Endodermal cell (in vitro differentiated cells): ENCODE measurements at regions not wholly inside any gene's neighbourhood (a gene's known extent, or its start where the extent isn't known, plus 50 kb on each side); places are given as distances from the start of the nearest gene placed in this dataset.
"Not testable (repeated sequence)": the region's sequence is repeated elsewhere in the genome, so short reads cannot be mapped to it uniquely, and the experiment has no call there.

ENCODE experiments used
- DNase-seq: peaks from one replicate; pipeline ENCODE4 v3.0.0-alpha.2; 2017
- H3K27ac ChIP-seq: 2 replicates; pipeline ENCODE4 v1.5.1; 2013; ENCODE audit warnings: mild to moderate bottlenecking, low read depth, low read length, moderate library complexity
- H3K27me3 ChIP-seq: 2 replicates; pipeline ENCODE4 v1.6.1; 2013; ENCODE audit warnings: mild to moderate bottlenecking, low read length, moderate library complexity; ENCODE audit not compliant: insufficient read depth, control insufficient read depth, poor library complexity, severe bottlenecking
- H3K36me3 ChIP-seq: 2 replicates; pipeline ENCODE4 v1.7.0; 2013; ENCODE audit warnings: mild to moderate bottlenecking, low read length, moderate library complexity; ENCODE audit not compliant: control insufficient read depth, insufficient read depth
- H3K4me1 ChIP-seq: one replicate; pipeline ENCODE4 v1.7.0; 2013; ENCODE audit warnings: low read length; ENCODE audit not compliant: control insufficient read depth, insufficient read depth
- H3K4me3 ChIP-seq: 2 replicates; pipeline ENCODE4 v1.5.1; 2013; ENCODE audit warnings: mild to moderate bottlenecking, low read length, moderate library complexity
- H3K9ac ChIP-seq: 2 replicates; pipeline ENCODE4 v1.6.1; 2013; ENCODE audit warnings: mild to moderate bottlenecking, low read length, moderate library complexity; ENCODE audit not compliant: poor library complexity, severe bottlenecking; ENCODE audit errors: extremely low read depth
- H3K9me3 ChIP-seq: 2 replicates; pipeline ENCODE4 v1.6.1; 2013; ENCODE audit warnings: mild to moderate bottlenecking, low read length, moderate library complexity; ENCODE audit not compliant: control insufficient read depth
- H3K27ac Mint-ChIP-seq: 2 replicates; pipeline ENCODE4 v1.8.0; 2020; ENCODE audit warnings: mixed read lengths
- H3K27me3 Mint-ChIP-seq: 2 replicates; pipeline ENCODE4 v1.8.0; 2021; ENCODE audit warnings: mild to moderate bottlenecking, mixed read lengths; ENCODE audit not compliant: insufficient read depth
- H3K36me3 Mint-ChIP-seq: 2 replicates; pipeline ENCODE4 v1.8.0; 2020; ENCODE audit warnings: low read depth, mixed read lengths
- H3K4me1 Mint-ChIP-seq: 2 replicates; pipeline ENCODE4 v1.8.0; 2020; ENCODE audit warnings: mixed read lengths
- H3K4me3 Mint-ChIP-seq: 2 replicates; pipeline ENCODE4 v1.8.0; 2020; ENCODE audit warnings: mild to moderate bottlenecking, moderate library complexity, mixed read lengths
- H3K9me3 Mint-ChIP-seq: 2 replicates; pipeline ENCODE4 v1.8.0; 2020; ENCODE audit warnings: mild to moderate bottlenecking, mixed read lengths
- CTCF ChIP-seq: fragments of 200-600 bp; sonication (generic); conservative IDR thresholded peaks from 2 replicates; pipeline ENCODE4 v1.5.0; 2021; ENCODE audit warnings: antibody characterized with exemption, mild to moderate bottlenecking
- WGBS, 2 experiments: methylation state at CpG; one replicate each; pipeline versions ENCODE4 v1.1.5 to v1.1.7; 2013; ENCODE audit warnings: missing lambda C conversion rate in 2 of 2, mixed read lengths in 1 of 2; ENCODE audit not compliant: insufficient coverage in 1 of 2, insufficient read length in 1 of 2; 5-methylcytosine and 5-hydroxymethylcytosine counted together

- Histone ChIP-seq H3K36me3 (no peaks in the 10 kb centered on the region), H3K4me3 (no peak overlapping the region), H3K27me3 (no peaks in the 10 kb centered on the region), H3K9me3 (peaks cover 24% of the 10 kb centered on the region), H3K27ac (no peak overlapping the region), H3K4me1 (no peaks in the 10 kb centered on the region), H3K9ac (no peak overlapping the region)
- no peak overlapping the region for H3K27ac Mint-ChIP-seq
- H3K27me3 Mint-ChIP-seq = no peaks in the 10 kb centered on the region
- TF ChIP-seq CTCF = no peak
- peaks cover 88% of the 10 kb centered on the region for H3K9me3 Mint-ChIP-seq
- no peaks in the 10 kb centered on the region for H3K36me3 Mint-ChIP-seq
- WGBS, 2 experiments = 77 to 84% methylated on average over 3 to 14 of the region's 14 CpGs
- H3K4me3 Mint-ChIP-seq = no peak overlapping the region
- no peak for DNase-seq
- no peaks in the 10 kb centered on the region for H3K4me1 Mint-ChIP-seq
These were observed 284.8 kb upstream of the WSB1 start for GRCh38 chr17:27009087-27009486.

DNA sequence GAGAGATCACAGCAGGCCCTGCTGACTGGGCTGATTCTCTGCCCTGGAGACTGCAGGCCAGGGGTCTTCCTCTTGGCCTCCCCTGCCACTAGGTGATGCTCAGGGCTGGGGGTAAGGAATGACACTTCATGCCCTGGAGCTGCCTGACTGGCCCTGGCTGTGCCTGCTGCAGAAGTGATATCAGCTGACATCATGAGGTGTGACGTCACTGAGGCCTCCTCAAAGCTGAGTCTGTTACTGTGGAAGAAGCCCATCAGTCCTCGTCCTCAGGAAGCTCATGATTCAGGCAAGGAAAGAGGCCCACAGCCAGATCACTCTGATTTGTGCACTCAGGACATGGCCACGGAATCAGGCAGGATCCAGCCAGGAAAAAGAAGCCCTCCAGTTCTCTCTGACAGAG, 283.8 kb upstream of the WSB1 start:
- H3K9me3 ChIP-seq = peaks cover 32% of the 10 kb centered on the region
- H3K27me3 Mint-ChIP-seq, H3K4me1 Mint-ChIP-seq, H3K4me3 Mint-ChIP-seq, H3K27me3 ChIP-seq, DNase-seq, H3K27ac ChIP-seq, H3K36me3 Mint-ChIP-seq, H3K27ac Mint-ChIP-seq, H3K4me1 ChIP-seq, H3K9ac ChIP-seq, H3K4me3 ChIP-seq, H3K36me3 ChIP-seq: not testable (repeated sequence)
- H3K9me3 Mint-ChIP-seq = peaks cover 86% of the 10 kb centered on the region
- 48 to 49% methylated on average over 2 to 3 of the region's 3 CpGs for WGBS, 2 experiments

GRCh38 chr17:27030552-27030951, 263.4 kb upstream of the WSB1 start:
- H3K4me3 Mint-ChIP-seq, H3K27me3 ChIP-seq, H3K4me3 ChIP-seq, H3K4me1 Mint-ChIP-seq, H3K27me3 Mint-ChIP-seq, H3K9ac ChIP-seq, H3K27ac Mint-ChIP-seq, H3K36me3 Mint-ChIP-seq, H3K36me3 ChIP-seq, DNase-seq, H3K27ac ChIP-seq, H3K4me1 ChIP-seq: not testable (repeated sequence)
- 71% methylated on average over 3 of the region's 3 CpGs; no CpG with 5 or more reads in 1 of the 2 experiments for WGBS, 2 experiments
- peaks cover 30% of the 10 kb centered on the region for H3K9me3 ChIP-seq
- H3K9me3 Mint-ChIP-seq = peaks cover 82% of the 10 kb centered on the region

DNA sequence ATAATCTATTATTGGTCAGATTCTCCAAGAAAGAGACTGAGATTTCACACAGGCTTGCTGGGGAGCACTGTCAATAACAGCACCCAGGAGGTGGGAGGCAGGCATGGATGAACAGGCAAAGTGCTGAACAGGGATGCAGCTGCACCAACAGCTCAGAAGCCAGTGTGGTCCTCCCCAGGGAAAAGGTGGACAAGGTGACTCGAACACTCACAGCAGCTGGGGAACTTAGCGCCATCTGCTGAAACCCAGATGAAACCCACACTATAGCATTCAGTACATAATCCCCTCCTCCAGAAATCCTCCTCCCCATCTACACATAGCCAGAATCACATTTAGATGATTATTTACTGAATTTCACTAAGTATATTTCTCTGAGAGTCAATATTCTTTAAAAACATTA, 255.2 kb upstream of the WSB1 start:
- Histone ChIP-seq H3K4me3 (no peak overlapping the region), H3K9ac (no peak overlapping the region), H3K36me3 (no peaks in the 10 kb centered on the region), H3K27me3 (no peaks in the 10 kb centered on the region), H3K9me3 (peaks cover 23% of the 10 kb centered on the region), H3K4me1 (no peaks in the 10 kb centered on the region), H3K27ac (no peak overlapping the region)
- 80% methylated on average over 2 of the region's 2 CpGs; no CpG with 5 or more reads in 1 of the 2 experiments for WGBS, 2 experiments
- Mint-ChIP-seq H3K4me3 (no peak overlapping the region), H3K9me3 (peaks cover 63% of the 10 kb centered on the region), H3K4me1 (no peaks in the 10 kb centered on the region), H3K27me3 (no peaks in the 10 kb centered on the region), H3K36me3 (no peaks in the 10 kb centered on the region), H3K27ac (no peak overlapping the region)
- DNase-seq = peak; percentile 45
- no peak for TF ChIP-seq CTCF

DNA sequence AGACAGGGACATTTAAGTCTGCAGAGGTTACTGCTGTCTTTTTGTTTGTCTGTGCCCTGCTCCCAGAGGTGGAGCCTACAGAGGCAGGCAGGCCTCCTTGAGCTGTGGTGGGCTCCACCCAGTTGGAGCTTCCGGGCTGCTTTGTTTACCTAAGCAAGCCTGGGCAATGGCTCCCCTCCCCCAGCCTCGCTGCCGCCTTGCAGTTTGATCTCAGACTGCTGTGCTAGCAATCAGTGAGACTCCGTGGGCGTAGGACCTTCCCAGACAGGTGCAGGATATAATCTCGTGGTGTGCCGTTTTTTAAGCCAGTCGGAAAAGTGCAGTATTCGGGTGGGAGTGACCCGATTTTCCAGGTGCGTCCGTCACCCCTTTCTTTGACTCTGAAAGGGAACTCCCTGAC, 248.9 kb upstream of the WSB1 start:
- WGBS, 2 experiments = 76 to 81% methylated on average over 11 to 12 of the region's 12 CpGs
- DNase-seq, H3K27me3 ChIP-seq, H3K9ac ChIP-seq, H3K27ac ChIP-seq, H3K4me1 Mint-ChIP-seq, H3K4me3 ChIP-seq, H3K36me3 ChIP-seq, H3K4me1 ChIP-seq, H3K27ac Mint-ChIP-seq, H3K36me3 Mint-ChIP-seq, H3K27me3 Mint-ChIP-seq, H3K4me3 Mint-ChIP-seq: not testable (repeated sequence)
- peaks cover 76% of the 10 kb centered on the region for H3K9me3 Mint-ChIP-seq
- H3K9me3 ChIP-seq = peaks cover 31% of the 10 kb centered on the region
